A549 (cell line): ENCODE measurements at regions not wholly inside any gene's neighbourhood (a gene's known extent, or its start where the extent isn't known, plus 50 kb on each side); places are given as distances from the start of the nearest gene placed in this dataset.

ENCODE experiments used
- CTCF ChIP-seq: fragments of >200 bp; sonication (Bioruptor Twin); formaldehyde crosslinking; IDR thresholded peaks from 3 replicates; pipeline ENCODE4 v1.5.1; 2016
- NR3C1 ChIP-seq: fragments of >200 bp; sonication (Bioruptor Twin); formaldehyde crosslinking; IDR thresholded peaks from 3 replicates; pipeline ENCODE4 v1.6.1; 2017
- POLR2A ChIP-seq: IDR thresholded peaks from 2 replicates; pipeline ENCODE4 v1.6.1; 2012; ENCODE audit warnings: mild to moderate bottlenecking, low read length
- RCOR1 ChIP-seq: fragments of 150-350 bp; IDR thresholded peaks from 2 replicates; pipeline ENCODE4 v1.6.1; 2014; ENCODE audit warnings: antibody characterized with exemption, low read length, low read depth
- ZSCAN20 ChIP-seq: fragments of 250-450 bp; sonication (Bioruptor Pico); IDR thresholded peaks from 2 replicates; pipeline ENCODE4 v1.8.0; 2022; ENCODE audit warnings: mild to moderate bottlenecking, moderate library complexity

GRCh38 chr3:53941950-53942349 is 50.3 kb upstream of the SELENOK start:
- TF ChIP-seq NR3C1 (no peak), CTCF (no peak), POLR2A (no peak), RCOR1 (no peak), ZSCAN20 (no peak)
